ENCODE measurements at regions not wholly inside any gene's neighbourhood (a gene's known extent, or its start where the extent isn't known, plus 50 kb on each side); places are given as distances from the start of the nearest gene placed in this dataset.
"Not testable (repeated sequence)": the region's sequence is repeated elsewhere in the genome, so short reads cannot be mapped to it uniquely, and the experiment has no call there.

DNA sequence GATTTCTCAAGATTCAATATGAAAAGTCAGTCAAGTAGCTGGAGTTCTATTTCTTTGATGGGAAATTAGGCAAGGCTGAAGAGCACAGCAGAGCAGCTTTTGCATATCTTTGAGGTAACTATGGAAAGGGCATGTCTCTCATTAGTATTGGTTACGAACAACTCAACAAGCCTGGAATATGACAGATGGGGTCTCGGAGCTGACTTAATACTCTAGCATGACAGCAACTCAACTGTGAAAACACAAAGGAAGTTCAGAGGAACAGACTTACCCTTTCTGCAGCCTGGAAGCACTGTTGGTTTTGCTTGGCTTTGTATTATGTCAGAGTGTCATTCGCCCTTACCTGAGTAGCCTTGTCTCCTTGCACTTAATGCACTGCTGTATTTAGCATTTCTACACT is 79.9 kb upstream of the AADAT start:
- Histone ChIP-seq H3K9ac (ENCODE audit: low read length) (no peak overlapping the region), H3K4me2 (ENCODE audit: low read length) (no peak overlapping the region), H3F3A (ENCODE audit: insufficient read depth, low read length) (no peaks in the 10 kb centered on the region), H4K20me1 (ENCODE audit: insufficient read depth, low read length) (no peaks in the 10 kb centered on the region), H2AFZ (ENCODE audit: low read length) (no peak overlapping the region), H3K27ac (ENCODE audit: low read depth, low read length, poor library complexity, severe bottlenecking) (no peak overlapping the region), H3K27me3 (ENCODE audit: insufficient read depth, low read length) (no peaks in the 10 kb centered on the region), H3K36me3 (ENCODE audit: insufficient read depth, low read length) (no peaks in the 10 kb centered on the region), H3K9me2 (ENCODE audit: low read depth, low read length) (no peaks in the 10 kb centered on the region), H3K79me2 (ENCODE audit: insufficient read depth, low read length) (no peaks in the 10 kb centered on the region), H3K4me1 (ENCODE audit: insufficient read depth, low read length, severe bottlenecking) (no peaks in the 10 kb centered on the region), H3K9me3 (ENCODE audit: low read length) (no peaks in the 10 kb centered on the region), H3K4me3 (ENCODE audit: low read depth, low read length, poor library complexity, severe bottlenecking) (no peak overlapping the region)
- TF ChIP-seq, protein P1, sequence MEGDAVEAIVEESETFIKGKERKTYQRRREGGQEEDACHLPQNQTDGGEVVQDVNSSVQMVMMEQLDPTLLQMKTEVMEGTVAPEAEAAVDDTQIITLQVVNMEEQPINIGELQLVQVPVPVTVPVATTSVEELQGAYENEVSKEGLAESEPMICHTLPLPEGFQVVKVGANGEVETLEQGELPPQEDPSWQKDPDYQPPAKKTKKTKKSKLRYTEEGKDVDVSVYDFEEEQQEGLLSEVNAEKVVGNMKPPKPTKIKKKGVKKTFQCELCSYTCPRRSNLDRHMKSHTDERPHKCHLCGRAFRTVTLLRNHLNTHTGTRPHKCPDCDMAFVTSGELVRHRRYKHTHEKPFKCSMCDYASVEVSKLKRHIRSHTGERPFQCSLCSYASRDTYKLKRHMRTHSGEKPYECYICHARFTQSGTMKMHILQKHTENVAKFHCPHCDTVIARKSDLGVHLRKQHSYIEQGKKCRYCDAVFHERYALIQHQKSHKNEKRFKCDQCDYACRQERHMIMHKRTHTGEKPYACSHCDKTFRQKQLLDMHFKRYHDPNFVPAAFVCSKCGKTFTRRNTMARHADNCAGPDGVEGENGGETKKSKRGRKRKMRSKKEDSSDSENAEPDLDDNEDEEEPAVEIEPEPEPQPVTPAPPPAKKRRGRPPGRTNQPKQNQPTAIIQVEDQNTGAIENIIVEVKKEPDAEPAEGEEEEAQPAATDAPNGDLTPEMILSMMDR (IDR thresholded peaks at IDR 0.05; ENCODE audit: low read length), result no peak
- TF ChIP-seq EZH2 (IDR thresholded peaks at IDR 0.05; ENCODE audit: borderline replicate concordance, low read length), result no peak

DNA sequence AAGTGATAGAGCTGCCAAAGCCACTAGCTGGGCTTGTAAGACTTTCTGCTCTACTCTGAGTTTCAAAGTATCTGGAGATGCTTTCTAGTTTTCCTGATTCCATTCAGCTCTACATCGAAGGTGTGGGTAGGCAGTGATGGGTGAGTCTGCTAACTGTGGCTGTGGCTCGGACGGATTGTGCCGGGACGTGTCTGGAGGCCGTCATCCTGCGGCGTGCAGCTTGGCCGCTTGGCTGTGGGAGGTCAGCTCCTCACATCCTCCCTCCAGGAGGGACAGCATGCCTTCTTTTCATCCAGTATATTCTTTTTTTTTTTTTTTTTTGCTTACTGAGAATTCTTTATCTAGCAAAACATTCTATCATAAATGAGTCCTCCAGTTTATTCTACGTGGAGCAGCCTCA is 77.9 kb upstream of the AADAT start:
- Histone ChIP-seq H3K36me3 (ENCODE audit: insufficient read depth, low read length) (no peaks in the 10 kb centered on the region), H3K27me3 (ENCODE audit: insufficient read depth, low read length) (no peaks in the 10 kb centered on the region), H3K9ac (ENCODE audit: low read length) (no peak overlapping the region), H3K9me3 (ENCODE audit: low read length) (no peaks in the 10 kb centered on the region), H3K4me3 (ENCODE audit: low read depth, low read length, poor library complexity, severe bottlenecking) (no peak overlapping the region), H3K79me2 (ENCODE audit: insufficient read depth, low read length) (no peaks in the 10 kb centered on the region), H3K27ac (ENCODE audit: low read depth, low read length, poor library complexity, severe bottlenecking) (no peak overlapping the region), H3F3A (ENCODE audit: insufficient read depth, low read length) (no peaks in the 10 kb centered on the region), H3K4me2 (ENCODE audit: low read length) (no peak overlapping the region), H3K9me2 (ENCODE audit: low read depth, low read length) (no peaks in the 10 kb centered on the region), H2AFZ (ENCODE audit: low read length) (no peak overlapping the region), H4K20me1 (ENCODE audit: insufficient read depth, low read length) (no peaks in the 10 kb centered on the region), H3K4me1 (ENCODE audit: insufficient read depth, low read length, severe bottlenecking) (no peaks in the 10 kb centered on the region)
- TF ChIP-seq, protein P1 (IDR thresholded peaks at IDR 0.05; ENCODE audit: low read length), result no peak
- TF ChIP-seq EZH2 (IDR thresholded peaks at IDR 0.05; ENCODE audit: borderline replicate concordance, low read length), result no peak

DNA sequence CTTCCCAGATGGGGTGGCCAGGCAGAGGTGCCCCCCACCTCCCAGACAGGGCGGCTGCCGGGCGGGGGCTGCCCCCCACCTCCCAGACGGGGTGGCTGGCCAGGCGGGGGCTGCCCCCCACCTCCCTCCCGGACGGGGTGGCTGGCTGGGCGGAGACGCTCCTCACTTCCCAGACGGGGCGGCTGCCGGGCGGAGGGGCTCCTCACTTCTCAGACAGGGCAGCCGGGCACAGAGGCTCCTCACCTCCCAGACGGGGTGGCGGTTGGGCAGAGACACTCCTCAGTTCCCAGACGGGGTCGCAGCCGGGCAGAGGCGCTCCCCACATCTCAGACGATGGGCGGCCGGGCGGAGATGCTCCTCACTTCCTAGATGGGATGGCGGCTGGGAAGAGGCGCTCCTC is 76.4 kb upstream of the AADAT start:
- not testable (repeated sequence) for H3K9me3 ChIP-seq (ENCODE audit: low read length); H3F3A ChIP-seq (ENCODE audit: insufficient read depth, low read length); H4K20me1 ChIP-seq (ENCODE audit: insufficient read depth, low read length)

DNA sequence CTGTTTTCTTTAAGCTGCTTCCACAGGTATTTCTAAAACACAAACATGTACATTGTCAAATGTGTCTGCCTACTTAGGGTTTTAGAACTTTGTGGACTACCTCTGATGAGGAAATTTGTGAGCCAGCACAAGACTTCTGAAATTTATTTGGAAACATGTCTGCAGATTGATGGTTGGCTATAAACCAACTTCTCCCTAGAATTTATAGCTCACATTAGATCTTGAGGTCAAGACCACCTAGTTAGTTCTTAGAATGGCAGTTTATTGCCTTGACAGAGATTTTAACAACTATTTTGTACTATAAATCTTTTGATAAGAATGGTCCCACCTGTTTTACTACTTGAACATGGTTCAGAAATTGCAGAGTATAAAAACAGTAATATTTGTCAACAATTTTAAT is 72.7 kb upstream of the AADAT start:
- no peaks in the 10 kb centered on the region for H3K79me2 ChIP-seq (ENCODE audit: insufficient read depth, low read length)
- TF ChIP-seq EZH2 (IDR thresholded peaks at IDR 0.05; ENCODE audit: borderline replicate concordance, low read length), result no peak
- TF ChIP-seq, protein P1 (IDR thresholded peaks at IDR 0.05; ENCODE audit: low read length), result no peak
- no peaks in the 10 kb centered on the region for H3K27me3 ChIP-seq (ENCODE audit: insufficient read depth, low read length)
- no peak overlapping the region for H2AFZ ChIP-seq (ENCODE audit: low read length)
- H3K9ac ChIP-seq (ENCODE audit: low read length), result no peak overlapping the region
- H3K9me3 ChIP-seq (ENCODE audit: low read length), result no peaks in the 10 kb centered on the region
- no peaks in the 10 kb centered on the region for H4K20me1 ChIP-seq (ENCODE audit: insufficient read depth, low read length)
- H3K9me2 ChIP-seq (ENCODE audit: low read depth, low read length), result no peaks in the 10 kb centered on the region
- H3K4me3 ChIP-seq (ENCODE audit: low read depth, low read length, poor library complexity, severe bottlenecking), result no peak overlapping the region
- H3K4me1 ChIP-seq (ENCODE audit: insufficient read depth, low read length, severe bottlenecking), result no peaks in the 10 kb centered on the region
- no peaks in the 10 kb centered on the region for H3F3A ChIP-seq (ENCODE audit: insufficient read depth, low read length)
- no peak overlapping the region for H3K27ac ChIP-seq (ENCODE audit: low read depth, low read length, poor library complexity, severe bottlenecking)
- H3K36me3 ChIP-seq (ENCODE audit: insufficient read depth, low read length), result no peaks in the 10 kb centered on the region
- no peak overlapping the region for H3K4me2 ChIP-seq (ENCODE audit: low read length)

More for the DNA sequence above, 76.4 kb upstream of the AADAT start:
- not testable (repeated sequence) for H3K4me3 ChIP-seq (ENCODE audit: low read depth, low read length, poor library complexity, severe bottlenecking); H2AFZ ChIP-seq (ENCODE audit: low read length); H3K36me3 ChIP-seq (ENCODE audit: insufficient read depth, low read length); H3K27ac ChIP-seq (ENCODE audit: low read depth, low read length, poor library complexity, severe bottlenecking); H3K4me2 ChIP-seq (ENCODE audit: low read length); H3K4me1 ChIP-seq (ENCODE audit: insufficient read depth, low read length, severe bottlenecking); H3K79me2 ChIP-seq (ENCODE audit: insufficient read depth, low read length); H3K9ac ChIP-seq (ENCODE audit: low read length); H3K9me2 ChIP-seq (ENCODE audit: low read depth, low read length); H3K27me3 ChIP-seq (ENCODE audit: insufficient read depth, low read length)

Measured in OCI-LY1 (cell line).